Bone marrow (tissue), 2 donors: ENCODE measurements at regions not wholly inside any gene's neighbourhood (a gene's known extent, or its start where the extent isn't known, plus 50 kb on each side); places are given as distances from the start of the nearest gene placed in this dataset.

Experiments
- DNase-seq, 2 donors: peaks; one replicate each; lab custom pipeline; 2025; lab: John Stamatoyannopoulos, UW

- no peak for DNase-seq
Measured at GRCh38 chr12:115506822-115507559, 770.5 kb downstream of the MED13L start.

GRCh38 chr12:115504306-115505290 is 772.9 kb downstream of the MED13L start:
- peak in 1 of 2 donors; percentile 57 for DNase-seq

GRCh38 chr12:115500872-115501271 is 776.6 kb downstream of the MED13L start:
- no peak for DNase-seq

GRCh38 chr12:115495300-115495699 is 782.2 kb downstream of the MED13L start:
- no peak for DNase-seq

GRCh38 chr12:115492553-115492952 is 784.9 kb downstream of the MED13L start:
- DNase-seq, result no peak

GRCh38 chr12:115491511-115492250 is 785.8 kb downstream of the MED13L start:
- DNase-seq, result no peak

GRCh38 chr12:115489253-115489652 is 788.2 kb downstream of the MED13L start:
- no peak for DNase-seq

GRCh38 chr12:115485967-115486366 is 791.5 kb downstream of the MED13L start:
- no peak for DNase-seq

GRCh38 chr12:115485503-115485902 is 792.0 kb downstream of the MED13L start:
- DNase-seq, result no peak

- no peak for DNase-seq
Measured at GRCh38 chr12:115482943-115483342, 794.5 kb downstream of the MED13L start.

GRCh38 chr12:115481141-115481540 is 796.4 kb downstream of the MED13L start:
- no peak for DNase-seq

- no peak for DNase-seq
Measured at GRCh38 chr12:115478505-115478904, 794.5 kb upstream of the TBX3 start.

GRCh38 chr12:115474539-115475353 is 790.8 kb upstream of the TBX3 start:
- DNase-seq, result no peak

GRCh38 chr12:115473257-115473956 is 789.4 kb upstream of the TBX3 start:
- DNase-seq, result no peak

- no peak for DNase-seq
Measured at GRCh38 chr12:115472852-115473251, 788.9 kb upstream of the TBX3 start.

GRCh38 chr12:115470977-115471376 is 787.0 kb upstream of the TBX3 start:
- DNase-seq, result no peak

- no peak for DNase-seq
Measured at GRCh38 chr12:115470526-115470925, 786.6 kb upstream of the TBX3 start.

- no peak for DNase-seq
Measured at GRCh38 chr12:115468087-115468510, 784.1 kb upstream of the TBX3 start.

- no peak for DNase-seq
Measured at GRCh38 chr12:115467531-115467930, 783.6 kb upstream of the TBX3 start.

- no peak for DNase-seq
Measured at GRCh38 chr12:115466076-115466475, 782.1 kb upstream of the TBX3 start.

GRCh38 chr12:115464661-115465060 is 780.7 kb upstream of the TBX3 start:
- no peak for DNase-seq
